H1 (cell line): ENCODE measurements at regions not wholly inside any gene's neighbourhood (a gene's known extent, or its start where the extent isn't known, plus 50 kb on each side); places are given as distances from the start of the nearest gene placed in this dataset.

Source experiments
- CTCF ChIA-PET: fragments of 300-600 bp; sonication (Branson Sonifier 250); formaldehyde crosslinking; loops from one replicate; lab custom pipeline; 2021; ENCODE audit not compliant: partially characterized antibody; lab: Charles Lee
- POLR2A ChIA-PET: fragments of 300-600 bp; sonication (Branson Sonifier 250); formaldehyde crosslinking; loops from one replicate; lab custom pipeline; 2021; ENCODE audit warnings: inconsistent platforms; ENCODE audit not compliant: partially characterized antibody; lab: Charles Lee
- DNase-seq, 2 experiments: peaks; one replicate each; pipeline versions ENCODE4 v3.0.0 to v3.0.0-alpha.2; 2010 to 2022; ENCODE audit warnings: low spot score in 2 of 2, low read depth in 1 of 2, mixed read lengths in 1 of 2
- FAIRE-seq: peaks from 2 replicates; lab custom pipeline; 2011; peaks lifted over from hg19 to GRCh38; lab: Jason Lieb, UNC
- H2AFZ ChIP-seq: 2 replicates; pipeline ENCODE4 v1.8.1; 2012; ENCODE audit warnings: low read length, inconsistent platforms
- H2AK5ac ChIP-seq: 2 replicates; pipeline ENCODE4 v1.6.1; 2013; ENCODE audit warnings: low read depth, low read length
- H2BK120ac ChIP-seq: replicated peaks from 2 replicates; pipeline ENCODE3; 2013; ENCODE audit warnings: low read depth, low read length, inconsistent platforms
- H2BK12ac ChIP-seq: 2 replicates; pipeline ENCODE4 v1.6.1; 2013; ENCODE audit warnings: low read depth, low read length
- H2BK15ac ChIP-seq: 2 replicates; pipeline ENCODE4 v1.6.1; 2013; ENCODE audit warnings: low read length
- H2BK20ac ChIP-seq: 2 replicates; pipeline ENCODE4 v1.6.1; 2013; ENCODE audit warnings: low read length
- H2BK5ac ChIP-seq: 2 replicates; pipeline ENCODE4 v1.6.1; 2013; ENCODE audit warnings: low read depth, low read length
- H3K14ac ChIP-seq: 2 replicates; pipeline ENCODE4 v1.6.1; 2013; ENCODE audit warnings: inconsistent platforms; ENCODE audit not compliant: insufficient read length
- H3K18ac ChIP-seq: 2 replicates; pipeline ENCODE4 v1.6.1; 2013; ENCODE audit warnings: low read length; ENCODE audit errors: extremely low read depth
- H3K23ac ChIP-seq: 2 replicates; pipeline ENCODE4 v1.6.1; 2013; ENCODE audit warnings: inconsistent platforms; ENCODE audit not compliant: insufficient read length
- H3K23me2 ChIP-seq: 2 replicates; pipeline ENCODE4 v1.6.1; 2013; ENCODE audit warnings: low read depth, low read length
- H3K27ac ChIP-seq: 2 replicates; pipeline ENCODE4 v1.6.1; 2011; ENCODE audit warnings: low read depth, low read length, inconsistent platforms
- H3K27me3 ChIP-seq, 4 experiments: replicated peaks in 1 of 4; 1 replicate in 1 of 4; 2 replicates in 3 of 4; pipeline versions ENCODE4 v1.6.1 to v1.8.1; 2011 to 2013; ENCODE audit warnings: low read length in 3 of 4, mild to moderate bottlenecking in 3 of 4, inconsistent platforms in 2 of 4, mixed read lengths in 2 of 4, moderate library complexity in 1 of 4; ENCODE audit not compliant: control insufficient read depth in 3 of 4, insufficient read depth in 3 of 4; ENCODE audit errors: extremely low read depth in 1 of 4
- H3K36me3 ChIP-seq, 4 experiments: 2 replicates each; pipeline versions ENCODE4 v1.6.1 to v1.8.1; 2011 to 2013; ENCODE audit warnings: mild to moderate bottlenecking in 4 of 4, low read length in 3 of 4, moderate library complexity in 2 of 4, control low read depth in 1 of 4, inconsistent platforms in 1 of 4; ENCODE audit not compliant: insufficient read depth in 4 of 4, control insufficient read depth in 2 of 4
- H3K4ac ChIP-seq: replicated peaks from 2 replicates; pipeline ENCODE3; 2013; ENCODE audit warnings: low read length, low read depth, mixed read lengths, inconsistent platforms; ENCODE audit not compliant: insufficient read length
- H3K4me1 ChIP-seq, 4 experiments: replicated peaks in 1 of 4; 1 replicate in 1 of 4; 2 replicates in 3 of 4; pipeline versions ENCODE4 v1.6.1 to v1.8.1; 2011 to 2013; ENCODE audit warnings: low read length in 3 of 4, inconsistent platforms in 2 of 4, mixed read lengths in 1 of 4; ENCODE audit not compliant: insufficient read depth in 4 of 4, control insufficient read depth in 3 of 4
- H3K4me2 ChIP-seq, 2 experiments: 2 replicates each; pipeline versions ENCODE4 v1.6.1 to v1.8.1; 2011 to 2013; ENCODE audit warnings: low read depth in 2 of 2, low read length in 2 of 2, control low read depth in 1 of 2, inconsistent platforms in 1 of 2, mild to moderate bottlenecking in 1 of 2; ENCODE audit not compliant: insufficient read depth in 1 of 2
- H3K4me3 ChIP-seq, 4 experiments: fragments of 200-600, 300-600 bp in 1 of 4; sonication (generic), shearing (Covaris generic), sonication (Bioruptor Twin) in 1 of 4; 2 replicates each; pipeline versions ENCODE4 v1.5.1 to v1.8.1; 2011 to 2016; ENCODE audit warnings: low read length in 4 of 4, low read depth in 3 of 4, control low read depth in 2 of 4, inconsistent platforms in 2 of 4, mild to moderate bottlenecking in 2 of 4, mixed read lengths in 1 of 4, moderate library complexity in 1 of 4; ENCODE audit not compliant: insufficient read depth in 2 of 4; ENCODE audit errors: extremely low read depth in 1 of 4
- H3K56ac ChIP-seq: replicated peaks from 2 replicates; pipeline ENCODE3; 2013; ENCODE audit warnings: low read depth, mild to moderate bottlenecking, mixed read lengths, low read length, inconsistent platforms; ENCODE audit not compliant: insufficient read length
- H3K79me1 ChIP-seq: 2 replicates; pipeline ENCODE4 v1.6.1; 2013; ENCODE audit warnings: low read depth, low read length, control low read depth
- H3K79me2 ChIP-seq, 2 experiments: 2 replicates each; pipeline versions ENCODE4 v1.6.1 to v1.8.1; 2012 to 2013; ENCODE audit warnings: low read length in 2 of 2, mild to moderate bottlenecking in 2 of 2, inconsistent platforms in 1 of 2; ENCODE audit not compliant: insufficient read depth in 2 of 2, control insufficient read depth in 1 of 2
- H3K9ac ChIP-seq, 4 experiments: replicated peaks in 1 of 4; 1 replicate in 1 of 4; 2 replicates in 3 of 4; pipeline versions ENCODE4 v1.6.1 to v1.8.1; 2011 to 2013; ENCODE audit warnings: low read depth in 3 of 4, low read length in 3 of 4, control low read depth in 2 of 4, mild to moderate bottlenecking in 2 of 4, moderate library complexity in 2 of 4, inconsistent platforms in 1 of 4; ENCODE audit errors: extremely low read depth in 1 of 4
- H3K9me3 ChIP-seq, 2 experiments: 2 replicates each; pipeline versions ENCODE4 v1.6.1 to v1.8.1; 2012 to 2013; ENCODE audit warnings: mild to moderate bottlenecking in 2 of 2, moderate library complexity in 2 of 2, control low read depth in 1 of 2, inconsistent platforms in 1 of 2, low read depth in 1 of 2, low read length in 1 of 2, mixed read lengths in 1 of 2; ENCODE audit not compliant: insufficient read depth in 2 of 2
- H4K20me1 ChIP-seq, 2 experiments: replicated peaks in 1 of 2; 2 replicates each; pipeline versions ENCODE3 to v1.8.1; 2011 to 2013; ENCODE audit warnings: inconsistent platforms in 2 of 2, low read length in 2 of 2, mild to moderate bottlenecking in 1 of 2; ENCODE audit not compliant: insufficient read depth in 2 of 2, control insufficient read depth in 1 of 2
- H4K5ac ChIP-seq: 2 replicates; pipeline ENCODE4 v1.6.1; 2013; ENCODE audit warnings: low read length, low read depth, mixed read lengths, inconsistent platforms; ENCODE audit not compliant: insufficient read length
- H4K8ac ChIP-seq: 2 replicates; pipeline ENCODE4 v1.8.0; 2013; ENCODE audit warnings: mild to moderate bottlenecking, moderate library complexity, low read length, inconsistent platforms; ENCODE audit not compliant: insufficient read depth; ENCODE audit errors: extremely low read depth
- H4K91ac ChIP-seq: replicated peaks from 2 replicates; pipeline ENCODE3; 2013; ENCODE audit warnings: low read length, mixed read lengths, inconsistent platforms; ENCODE audit not compliant: insufficient read length
- CHD2 ChIP-seq: IDR thresholded peaks from 2 replicates; pipeline ENCODE4 v1.6.1; 2012; ENCODE audit warnings: low read length, improper control_type of control experiment
- CREB1 ChIP-seq: IDR thresholded peaks from 2 replicates; pipeline ENCODE4 v1.6.1; 2012; ENCODE audit warnings: inconsistent platforms
- HDAC6 ChIP-seq: IDR thresholded peaks from one replicate; pipeline ENCODE4 v1.7.1; 2012; ENCODE audit warnings: low read depth, mild to moderate bottlenecking, inconsistent platforms, low read length, moderate library complexity
- KDM4A ChIP-seq: IDR thresholded peaks from one replicate; pipeline ENCODE4 v1.7.1; 2012; ENCODE audit warnings: low read depth, mild to moderate bottlenecking, moderate library complexity, low read length, inconsistent platforms; ENCODE audit not compliant: severe bottlenecking
- MAFK ChIP-seq: IDR thresholded peaks from 2 replicates; pipeline ENCODE4 v1.6.1; 2012; ENCODE audit warnings: low read depth, mild to moderate bottlenecking, improper control_type of control experiment, low read length
- NANOG ChIP-seq: IDR thresholded peaks from 2 replicates; pipeline ENCODE4 v1.6.1; 2011; ENCODE audit warnings: low read length, low read depth, mild to moderate bottlenecking, inconsistent platforms; ENCODE audit not compliant: insufficient read depth, poor library complexity, severe bottlenecking
- RBBP5 ChIP-seq: IDR thresholded peaks from 2 replicates; pipeline ENCODE4 v1.7.1; 2012; ENCODE audit warnings: low read depth, mild to moderate bottlenecking, inconsistent platforms, low read length, moderate library complexity, borderline replicate concordance
- SAP30 ChIP-seq: fragments of 300-600 bp; sonication (generic); IDR thresholded peaks from 2 replicates; pipeline ENCODE4 v1.7.1; 2012; ENCODE audit warnings: low read length, moderate library complexity, mild to moderate bottlenecking, inconsistent platforms; ENCODE audit not compliant: insufficient read depth, insufficient replicate concordance
- TAF7 ChIP-seq: optimal IDR thresholded peaks from 2 replicates; pipeline ENCODE3; 2011; ENCODE audit warnings: low read depth, mild to moderate bottlenecking, inconsistent platforms, low read length, moderate library complexity, borderline replicate concordance

- Histone ChIP-seq H3K4me2 (no peak overlapping the region), H3K27me3 (no peaks in the 10 kb centered on the region), H3K18ac (no peak overlapping the region), H3K36me3 (no peaks in the 10 kb centered on the region), H2BK120ac (no peak overlapping the region), H2AFZ (no peak overlapping the region), H2BK20ac (no peak overlapping the region), H4K91ac (no peak overlapping the region), H3K27ac (no peak overlapping the region), H3K79me1 (no peaks in the 10 kb centered on the region), H2BK5ac (no peak overlapping the region), H4K8ac (no peak overlapping the region), H3K79me2 (no peaks in the 10 kb centered on the region), H4K5ac (no peak overlapping the region), H3K23ac (no peak overlapping the region), H3K14ac (no peak overlapping the region), H2BK12ac (no peak overlapping the region), H2BK15ac (no peak overlapping the region), H3K4me1 (no peaks in the 10 kb centered on the region), H3K56ac (no peak overlapping the region), H2AK5ac (no peak overlapping the region), H3K4me3 (no peak overlapping the region), H3K9me3 (no peaks in the 10 kb centered on the region), H3K23me2 (no peaks in the 10 kb centered on the region), H4K20me1 (no peaks in the 10 kb centered on the region), H3K4ac (no peak overlapping the region), H3K9ac (no peak overlapping the region)
- no peak for FAIRE-seq
- POLR2A ChIA-PET, result no interaction called here
- CTCF ChIA-PET, result no interaction called here
- no peak for DNase-seq
- TF ChIP-seq CREB1 (no peak), MAFK (no peak), TAF7 (no peak), CHD2 (no peak), NANOG (no peak), KDM4A (no peak), HDAC6 (no peak), SAP30 (no peak), RBBP5 (no peak)
These were observed 372.1 kb downstream of the ZNF674 start for GRCh38 chrX:46173159-46173558.
